Glomerular visceral epithelial cell (primary cell): ENCODE measurements at regions not wholly inside any gene's neighbourhood (a gene's known extent, or its start where the extent isn't known, plus 50 kb on each side); places are given as distances from the start of the nearest gene placed in this dataset.
A peak's percentile ranks its signal among the peaks of the same experiment; 100 is the strongest.

ENCODE experiments used
- DNase-seq: peaks from one replicate; pipeline ENCODE4 v3.0.0-alpha.2; 2016; ENCODE audit errors: extremely low spot score

DNA sequence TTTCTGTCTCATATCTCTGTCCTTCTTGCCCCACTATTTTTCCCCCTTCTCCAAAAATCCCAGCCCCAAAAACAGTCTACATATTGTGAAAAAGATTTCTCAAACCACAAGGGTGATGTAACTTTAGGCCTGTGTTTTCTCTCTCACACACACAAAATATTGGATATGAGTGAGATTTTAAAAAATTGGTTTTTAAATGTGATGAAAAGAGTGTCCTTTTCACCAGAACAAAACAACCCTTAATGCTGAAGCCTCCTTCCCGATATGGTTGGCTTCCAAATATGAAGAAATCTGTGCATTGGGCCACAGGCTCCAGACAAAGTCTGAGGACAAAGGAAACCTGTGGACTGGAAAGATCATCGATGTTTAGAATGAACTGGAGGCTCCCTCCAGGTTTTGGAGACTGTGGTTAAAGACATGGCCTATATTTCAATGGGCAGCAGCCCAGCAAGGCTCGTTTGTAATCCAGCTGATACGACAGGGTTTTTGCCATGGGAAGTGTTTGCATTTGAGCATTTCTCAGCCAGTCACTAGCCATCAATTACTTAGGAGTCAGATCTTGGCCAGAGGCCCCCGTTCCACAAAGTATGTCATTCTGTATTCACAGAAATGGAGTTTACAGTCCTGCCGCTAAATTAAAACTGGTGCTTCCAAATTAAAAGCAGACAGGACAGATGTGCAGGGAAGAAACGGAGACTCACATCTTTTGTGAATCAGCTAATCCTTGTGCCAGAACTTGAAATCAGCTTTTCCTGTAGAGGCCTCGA lies 546.3 kb downstream of the EBF1 start:
- no peak for DNase-seq

DNA sequence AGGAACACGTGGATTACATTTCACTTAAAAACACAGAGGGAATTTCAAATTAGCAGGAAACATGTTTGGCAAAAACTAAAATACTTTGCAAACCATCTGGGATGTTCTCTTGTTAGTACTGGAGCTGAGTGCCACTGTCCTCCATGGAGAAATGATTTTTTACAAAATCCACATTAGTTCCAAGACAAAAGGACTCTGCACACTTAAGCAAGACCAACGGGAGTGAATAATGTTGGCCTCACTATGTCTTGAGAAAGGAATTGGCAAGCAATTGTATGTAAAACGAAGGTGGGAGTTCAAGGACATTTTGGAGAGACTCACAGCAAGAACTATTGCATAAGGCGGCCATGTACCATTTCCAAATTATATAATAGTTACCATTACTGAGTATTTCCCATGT lies 547.5 kb downstream of the EBF1 start:
- no peak for DNase-seq

DNA sequence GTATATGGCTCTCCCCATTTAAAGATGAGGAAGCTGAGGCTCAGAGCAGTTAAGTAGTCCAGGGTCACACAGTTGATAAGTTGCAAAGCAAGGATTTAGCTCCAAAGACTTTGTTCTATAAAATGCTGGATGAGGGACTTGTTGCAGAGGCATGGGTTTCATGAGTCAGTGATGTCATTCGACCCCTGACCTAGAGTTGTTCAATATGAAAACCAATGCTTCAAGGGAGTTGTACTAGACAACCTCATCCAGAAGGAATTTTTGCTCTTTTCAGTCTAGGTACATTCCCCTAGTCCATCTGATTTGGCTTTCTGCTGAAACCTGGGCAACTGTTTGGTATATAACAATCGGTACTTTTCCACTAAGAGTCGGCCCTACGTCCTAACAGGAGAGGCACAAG lies 550.4 kb downstream of the EBF1 start:
- no peak for DNase-seq

DNA sequence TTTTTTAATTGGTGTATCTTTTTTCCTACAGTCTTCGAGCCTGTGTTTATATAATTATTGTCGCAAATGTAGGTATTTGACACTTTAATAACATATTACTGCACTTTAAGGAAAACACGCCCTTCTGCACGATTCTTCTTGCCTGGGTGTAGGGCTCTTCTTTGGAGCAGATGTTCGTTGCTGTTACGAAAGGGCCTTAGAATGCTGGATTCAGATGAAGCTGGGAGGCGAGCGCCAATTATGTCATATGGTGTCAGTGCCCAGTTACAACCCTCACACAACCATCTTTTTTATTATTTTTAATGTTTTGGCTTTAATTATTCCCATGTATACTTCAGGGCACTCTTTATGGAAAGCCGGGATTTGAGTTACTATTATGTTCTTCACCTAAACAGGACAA lies 553.0 kb downstream of the EBF1 start:
- no peak for DNase-seq

DNA sequence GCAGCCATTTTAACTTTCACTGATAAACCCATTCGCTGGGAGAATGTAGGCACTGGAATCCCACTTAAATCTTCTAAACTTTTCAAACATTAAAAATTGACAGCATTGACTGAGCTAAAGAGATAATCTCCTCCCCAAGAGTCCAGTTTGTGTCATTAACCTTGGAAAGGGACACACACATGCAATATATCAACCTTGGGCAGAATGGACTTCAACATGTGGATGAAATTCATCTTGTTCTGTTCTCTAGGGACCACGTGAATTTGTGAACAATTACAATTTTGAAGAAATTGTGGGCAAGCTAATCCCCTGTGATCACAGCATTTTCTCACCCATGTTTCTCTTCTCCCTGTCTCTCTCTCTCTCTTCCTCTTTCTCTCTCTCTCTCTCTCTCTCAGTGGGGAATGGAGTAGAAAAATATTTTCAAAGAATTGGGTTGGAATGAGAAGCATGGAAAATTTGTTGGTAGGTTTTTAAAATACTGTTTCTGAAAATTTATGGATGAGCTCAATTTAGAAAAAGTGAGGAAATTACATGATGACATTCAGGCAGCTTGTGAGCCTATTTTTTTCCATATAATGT lies 553.7 kb downstream of the EBF1 start:
- no peak for DNase-seq

DNA sequence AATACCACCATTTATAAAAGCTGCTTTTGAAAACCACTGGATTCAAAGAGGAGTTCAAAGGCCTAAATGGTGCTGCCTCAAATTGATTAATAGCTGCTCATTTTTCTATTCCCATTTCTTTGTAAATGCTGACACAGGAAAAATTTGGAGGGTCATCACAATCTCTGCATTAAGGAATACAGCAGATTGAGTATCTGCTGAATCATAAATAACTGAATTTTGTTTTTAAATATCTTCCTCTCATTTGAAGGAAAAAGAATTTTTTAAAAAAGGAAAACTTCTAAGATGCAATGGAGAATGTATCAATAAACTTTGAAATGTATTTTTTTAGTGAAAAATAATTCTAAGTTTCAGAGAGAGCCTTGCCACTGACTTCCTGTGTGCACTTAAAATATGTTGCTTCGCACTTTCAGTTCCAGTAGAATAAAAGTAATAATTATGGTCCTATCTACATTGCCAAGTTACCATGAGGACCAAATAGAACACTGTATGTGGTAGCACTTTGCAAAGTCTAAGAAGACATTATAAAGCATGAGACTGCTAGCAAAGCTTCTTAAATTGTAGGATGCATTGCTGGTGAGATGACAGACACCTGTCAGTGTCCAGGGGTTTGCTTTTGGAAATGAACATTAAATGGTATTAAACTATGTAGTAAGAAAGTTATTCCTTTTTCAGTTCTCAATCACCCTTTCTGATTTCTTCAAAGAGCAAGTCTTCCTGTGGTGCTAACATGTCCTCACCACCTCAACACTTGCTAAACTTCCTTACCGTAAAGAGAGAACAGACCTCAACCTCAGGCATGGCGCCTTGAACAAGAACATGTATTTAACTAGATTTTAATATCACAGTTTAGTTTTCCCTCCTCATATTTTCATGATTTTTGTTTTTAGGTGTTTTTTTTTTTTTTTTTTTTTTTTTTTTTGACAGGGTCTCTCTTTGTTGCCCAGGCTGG lies 555.1 kb downstream of the EBF1 start:
- DNase-seq, result no peak

DNA sequence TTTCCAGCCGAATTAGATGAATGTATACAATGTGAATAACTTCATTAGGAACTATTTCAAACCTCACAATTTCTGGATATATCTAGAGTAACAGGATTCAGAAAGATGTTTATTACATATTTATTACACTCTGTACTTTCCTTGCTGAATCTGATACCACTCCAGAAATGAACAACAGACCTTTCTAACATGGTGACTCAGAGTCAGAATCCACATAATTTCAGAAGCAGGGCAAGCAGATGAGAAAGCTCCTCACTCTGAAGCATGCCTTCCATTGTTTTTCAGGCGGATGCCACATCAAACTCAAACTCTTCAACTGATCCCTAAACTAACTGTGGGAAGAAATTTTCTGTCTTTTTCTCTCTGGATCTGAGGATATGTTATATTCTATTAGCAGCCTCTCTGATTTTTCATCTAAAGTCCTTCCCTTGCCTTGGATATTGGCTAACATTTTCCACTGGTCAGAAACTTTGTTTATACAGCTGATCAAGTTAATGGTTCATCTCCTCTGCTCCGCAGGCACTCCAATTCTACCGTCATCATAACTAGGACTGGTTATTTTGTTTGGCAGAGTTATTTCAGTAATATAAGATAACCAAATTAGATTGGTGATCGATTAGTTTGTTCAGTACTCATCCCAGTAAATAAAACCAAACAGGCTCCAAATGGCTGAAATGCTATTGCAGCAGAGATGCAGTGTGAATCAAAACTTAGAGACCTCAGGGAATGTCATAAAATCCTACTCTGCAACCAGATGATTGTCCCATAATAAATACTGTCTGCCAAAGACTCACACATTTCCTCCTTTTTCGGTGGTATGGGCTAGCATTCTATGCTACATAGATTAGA lies 556.0 kb downstream of the EBF1 start:
- DNase-seq, result peak; percentile 58

DNA sequence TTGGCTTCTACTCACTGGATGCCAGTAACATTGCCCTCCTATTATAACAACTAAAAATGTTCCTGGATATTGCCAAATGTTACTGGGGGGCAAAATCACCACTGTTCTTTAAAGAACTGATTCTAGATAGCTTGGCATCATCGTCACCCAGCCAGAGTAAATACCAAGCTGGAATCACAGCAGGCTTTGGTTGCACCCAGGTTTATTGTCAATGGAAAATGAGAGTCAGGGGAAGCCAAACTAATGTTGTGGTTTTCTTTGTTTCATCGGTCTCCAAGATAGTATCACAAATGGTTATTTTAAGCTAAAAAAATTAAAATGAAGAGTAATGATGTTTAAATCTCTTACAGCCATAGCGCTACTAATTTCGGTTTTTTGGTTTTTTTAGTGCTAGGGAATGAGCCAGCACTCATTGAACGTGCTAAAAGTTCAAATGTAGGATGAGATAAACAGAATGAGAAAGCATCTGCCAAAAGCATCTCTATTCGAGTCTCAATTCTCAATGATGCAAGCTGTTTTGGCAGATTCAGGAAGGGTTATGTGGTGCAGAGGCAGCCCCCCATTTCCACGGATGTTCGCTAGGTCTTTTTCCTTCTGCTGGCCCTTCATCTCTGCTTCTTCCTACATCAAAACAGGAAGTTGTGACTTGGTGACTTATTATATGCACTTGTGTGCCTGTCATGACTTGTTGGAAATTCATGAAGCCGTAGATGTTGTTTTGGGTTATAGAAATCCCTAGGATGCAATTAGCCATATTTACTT lies 558.0 kb downstream of the EBF1 start:
- DNase-seq, result no peak

DNA sequence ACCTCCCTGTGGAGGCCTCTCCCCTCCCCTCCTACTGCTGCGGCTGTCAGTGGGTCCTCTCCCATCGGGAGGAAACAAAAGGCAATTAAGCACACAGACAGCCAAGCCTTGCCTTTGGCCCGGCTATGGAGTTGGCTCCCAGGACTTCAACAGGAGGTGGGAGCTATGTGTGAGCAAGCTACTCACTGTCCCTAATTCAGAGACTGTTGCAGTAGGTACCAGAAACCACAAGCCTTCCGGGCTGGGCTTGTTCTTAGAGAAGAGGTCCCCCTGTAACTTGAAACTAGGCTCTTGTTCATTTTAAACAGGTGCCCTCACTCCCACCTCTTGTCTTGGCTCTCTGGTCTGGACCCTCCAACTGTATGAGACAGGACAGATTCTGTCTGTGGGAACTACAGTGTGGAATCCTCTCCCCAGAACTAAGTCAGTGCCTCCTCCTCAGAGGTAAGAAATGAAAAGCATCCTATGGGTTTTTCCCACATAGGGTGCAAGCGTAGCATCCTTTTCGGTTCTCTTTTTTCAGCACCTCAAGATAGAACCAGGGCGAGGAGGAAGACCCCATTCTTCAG lies 561.1 kb downstream of the EBF1 start:
- no peak for DNase-seq

DNA sequence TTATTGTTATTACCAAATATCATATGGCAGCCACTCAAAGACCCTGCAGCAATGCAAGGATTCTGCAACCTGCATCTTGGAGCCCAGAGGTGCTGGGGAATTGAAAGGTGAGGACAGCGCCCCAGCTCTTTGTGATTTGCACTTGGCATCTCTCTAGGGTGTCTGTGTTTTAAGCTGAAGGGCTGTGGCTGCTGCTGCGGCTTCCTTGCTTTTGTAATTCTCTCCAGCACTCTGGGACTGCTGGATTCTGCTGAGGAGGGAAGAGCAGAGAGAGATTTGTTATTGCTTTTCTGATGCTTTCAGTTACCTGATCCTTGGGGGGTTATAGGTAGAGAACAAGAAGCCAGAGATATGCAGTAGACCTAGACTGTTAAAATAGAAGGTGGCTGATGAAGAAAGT lies 562.4 kb downstream of the EBF1 start:
- no peak for DNase-seq

DNA sequence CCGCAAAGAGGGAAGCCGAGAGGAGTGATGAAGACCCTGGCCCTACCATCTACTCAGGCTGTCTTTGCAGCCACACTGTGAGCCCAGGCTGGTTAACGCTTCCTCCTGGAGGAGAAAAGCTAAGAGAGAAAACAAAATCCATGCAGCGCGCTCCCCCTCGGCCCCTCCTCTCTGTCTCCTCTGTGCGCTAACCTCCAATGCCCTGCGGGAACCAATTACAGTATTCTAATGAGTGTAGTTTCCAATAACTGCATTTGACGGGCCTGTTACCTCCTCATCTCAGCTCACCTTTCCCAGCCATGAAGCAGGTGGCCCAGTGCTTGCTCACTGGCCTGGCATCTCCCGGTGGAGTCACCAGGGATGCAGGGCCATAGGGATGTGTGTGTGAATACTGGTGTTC lies 565.5 kb downstream of the EBF1 start:
- DNase-seq, result no peak

DNA sequence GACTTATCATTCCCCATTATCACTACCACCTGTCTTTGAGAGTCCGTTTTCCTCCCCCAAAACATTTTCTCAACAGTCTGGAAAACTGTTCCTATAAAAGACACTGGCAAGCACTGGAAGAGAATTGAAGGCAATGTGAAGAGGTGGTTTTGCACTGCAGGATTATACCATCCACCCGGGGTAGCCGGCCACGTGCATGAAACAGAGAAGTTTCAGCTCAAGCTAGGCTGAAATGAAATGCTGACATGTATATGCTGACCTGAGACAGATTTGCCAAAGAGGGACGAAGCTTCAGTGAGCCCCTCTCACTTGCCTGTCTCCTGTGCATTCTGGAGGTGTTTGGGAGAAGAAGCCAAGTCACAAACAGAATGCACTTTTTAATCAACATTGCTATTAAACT lies 567.0 kb downstream of the EBF1 start:
- DNase-seq, result no peak

DNA sequence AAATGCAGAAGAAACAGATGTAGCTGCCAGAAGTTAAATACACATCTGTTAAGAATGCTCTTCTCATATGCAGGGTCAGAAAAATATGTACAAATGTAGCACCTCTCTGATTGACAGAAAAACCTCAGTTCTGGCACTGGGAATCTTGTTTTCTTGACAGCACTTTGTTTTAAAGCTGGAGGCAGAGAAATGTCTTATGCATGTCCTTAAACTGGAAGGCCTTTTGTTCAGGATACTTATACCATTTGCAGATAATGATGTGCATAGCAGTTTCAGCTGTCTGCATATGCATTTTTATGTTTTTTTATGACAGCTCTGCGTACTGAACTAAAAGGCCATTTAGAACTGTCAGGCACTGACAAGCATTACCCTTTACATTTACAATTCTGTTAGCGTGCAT lies 567.9 kb downstream of the EBF1 start:
- no peak for DNase-seq

DNA sequence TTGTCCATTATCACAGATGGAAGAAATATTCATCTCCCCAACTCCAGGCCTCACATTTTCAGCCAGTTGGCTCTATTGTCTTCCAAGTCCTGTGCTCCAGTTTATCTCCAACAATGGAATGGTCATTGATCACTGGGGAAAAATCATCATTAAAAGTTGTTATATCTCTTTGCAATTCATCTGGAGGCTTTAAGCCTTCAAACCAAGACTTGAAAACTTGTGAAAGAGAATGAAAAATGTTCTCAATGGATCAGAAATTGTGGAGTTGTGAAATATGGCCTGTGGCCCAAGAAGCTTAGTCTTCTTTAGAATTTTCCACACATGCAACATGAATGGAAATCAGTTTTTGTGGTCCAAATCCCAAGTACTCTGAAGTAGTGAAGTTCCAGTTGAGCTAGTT lies 569.6 kb downstream of the EBF1 start:
- DNase-seq, result no peak

DNA sequence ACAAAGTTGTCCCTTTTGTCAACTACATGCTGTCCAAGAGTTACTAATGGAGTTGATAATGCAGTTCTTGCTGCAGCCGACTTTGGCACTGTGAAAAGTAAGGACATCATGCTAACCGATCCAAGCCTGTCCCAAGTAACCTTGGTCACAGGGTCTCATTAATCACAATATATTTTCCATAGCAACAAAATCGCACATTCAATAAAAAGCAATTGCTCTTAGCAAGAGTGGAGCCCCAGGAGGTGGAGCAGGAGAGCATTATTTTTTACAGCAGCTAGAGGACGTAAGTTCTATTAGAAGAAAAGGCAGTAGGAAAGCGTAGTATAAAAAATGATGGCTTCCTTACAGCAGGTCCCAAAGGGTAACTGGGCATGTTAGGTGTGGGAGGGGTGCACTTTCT lies 570.3 kb downstream of the EBF1 start:
- no peak for DNase-seq

DNA sequence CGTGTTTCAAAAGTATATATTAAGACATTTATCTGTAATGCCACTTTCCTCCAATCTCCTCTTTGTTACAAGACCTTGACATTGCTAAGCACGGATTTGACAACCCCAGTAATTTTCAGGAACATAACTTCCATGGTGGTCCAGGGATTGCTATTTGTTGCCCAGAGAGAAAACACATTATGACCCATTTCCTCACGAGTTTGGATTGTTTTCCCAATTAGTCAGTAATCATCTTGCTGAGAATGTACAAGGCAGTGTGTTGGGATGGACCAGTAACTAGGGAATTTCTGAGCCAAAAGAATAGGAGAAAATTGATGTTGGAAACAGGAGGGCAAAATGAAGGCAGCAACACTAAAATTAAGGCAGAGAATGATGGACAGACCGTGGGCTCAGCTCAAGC lies 574.1 kb downstream of the EBF1 start:
- no peak for DNase-seq

DNA sequence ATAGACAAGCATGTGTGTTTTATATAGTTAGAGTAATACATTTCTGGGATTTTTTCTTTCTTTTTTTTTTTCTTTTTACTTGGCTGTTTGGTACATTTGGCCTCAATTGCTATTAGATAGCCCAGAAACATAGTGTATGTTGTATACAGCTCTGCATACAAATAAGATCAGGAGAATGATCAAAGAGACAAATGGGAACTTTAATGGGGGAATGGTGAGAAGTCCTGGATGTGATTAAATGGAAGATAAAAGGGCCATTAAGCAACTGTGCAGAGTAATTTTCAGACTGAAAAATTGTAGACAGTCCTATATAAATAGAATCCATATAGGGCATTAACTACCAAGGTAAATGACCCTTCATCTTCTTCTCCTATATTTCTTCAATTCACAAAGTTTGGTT lies 575.6 kb downstream of the EBF1 start:
- DNase-seq, result no peak

DNA sequence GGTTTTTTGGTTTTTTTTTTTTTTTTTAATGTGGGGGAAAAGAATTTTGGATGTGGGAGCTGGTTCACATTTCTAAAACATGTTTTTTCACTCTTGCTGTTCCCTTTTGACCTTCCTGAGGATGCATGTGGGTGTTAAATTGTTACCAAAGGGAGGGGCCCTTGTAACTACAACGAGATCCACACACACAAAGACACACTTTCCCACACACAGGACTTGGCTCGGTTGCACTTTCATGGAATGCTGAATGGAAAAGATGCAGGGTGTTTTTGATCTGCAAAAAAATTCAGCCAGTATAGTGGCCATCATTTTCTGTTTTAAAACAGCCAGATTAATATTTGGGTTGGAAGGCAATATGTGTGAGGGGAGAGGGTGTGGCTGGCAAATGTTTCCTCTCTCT lies 576.9 kb downstream of the EBF1 start:
- DNase-seq, result no peak

DNA sequence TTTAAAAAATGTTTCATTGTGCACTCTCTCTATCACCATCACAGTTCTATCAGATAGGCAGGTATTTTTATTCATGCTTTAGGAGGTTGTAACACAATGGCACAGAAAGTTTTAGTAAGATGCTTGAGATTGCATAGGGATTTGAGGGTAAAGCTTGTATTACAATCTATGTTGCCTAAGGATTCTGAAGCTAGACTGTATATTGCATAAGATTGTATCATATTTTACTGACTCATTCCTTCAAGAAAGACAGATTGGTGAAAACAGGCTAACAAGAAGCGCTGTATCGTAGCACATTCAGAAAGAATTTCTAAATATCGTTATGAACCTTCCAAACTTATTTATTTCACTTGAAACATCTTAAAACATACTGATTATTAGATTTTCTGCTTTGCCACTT lies 577.7 kb downstream of the EBF1 start:
- DNase-seq, result no peak

DNA sequence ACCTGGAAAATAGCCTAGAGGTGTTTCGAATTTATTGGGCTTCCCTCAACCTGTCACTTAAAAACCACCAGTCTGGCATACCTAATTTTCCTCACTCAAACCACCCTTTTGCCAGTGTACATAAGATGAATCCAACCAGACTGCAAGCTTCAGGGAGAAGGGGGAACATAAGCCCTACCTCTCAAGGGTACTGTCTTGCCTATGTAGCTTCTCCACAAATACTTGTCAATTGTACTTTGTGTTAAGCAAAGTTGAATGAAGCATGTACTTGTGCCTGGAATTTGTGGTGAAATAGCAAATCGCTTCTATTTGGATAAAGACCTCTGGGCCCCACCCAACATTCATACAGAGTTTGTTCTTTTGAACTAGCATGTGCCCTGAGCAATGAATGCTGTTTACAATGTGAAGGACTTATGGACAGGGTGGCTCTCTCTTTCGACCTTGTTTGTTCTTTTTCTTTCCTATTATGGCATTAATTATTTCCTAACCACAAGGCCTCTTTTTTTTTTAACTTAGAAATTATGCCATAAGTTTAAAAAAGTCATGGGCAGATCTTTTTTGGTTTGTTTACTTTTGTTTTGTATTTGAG lies 580.2 kb downstream of the EBF1 start:
- DNase-seq, result no peak
